ENCODE measurements at regions not wholly inside any gene's neighbourhood (a gene's known extent, or its start where the extent isn't known, plus 50 kb on each side); places are given as distances from the start of the nearest gene placed in this dataset.

GRCh38 chr4:187944179-187944578 is 51.4 kb upstream of the ZFP42 start:
- no peak for DNase-seq

Measured in fibroblast of skin of abdomen (primary cell).